GM19372 (cell line): ENCODE measurements at regions not wholly inside any gene's neighbourhood (a gene's known extent, or its start where the extent isn't known, plus 50 kb on each side); places are given as distances from the start of the nearest gene placed in this dataset.

Experiments
- ATAC-seq: cut with Tn5 transposase; IDR thresholded peaks from one replicate; pipeline ENCODE4 v1.9.1; 2021; ENCODE audit warnings: mild to moderate bottlenecking, low read depth, moderate library complexity; ENCODE audit not compliant: unreplicated experiment

DNA sequence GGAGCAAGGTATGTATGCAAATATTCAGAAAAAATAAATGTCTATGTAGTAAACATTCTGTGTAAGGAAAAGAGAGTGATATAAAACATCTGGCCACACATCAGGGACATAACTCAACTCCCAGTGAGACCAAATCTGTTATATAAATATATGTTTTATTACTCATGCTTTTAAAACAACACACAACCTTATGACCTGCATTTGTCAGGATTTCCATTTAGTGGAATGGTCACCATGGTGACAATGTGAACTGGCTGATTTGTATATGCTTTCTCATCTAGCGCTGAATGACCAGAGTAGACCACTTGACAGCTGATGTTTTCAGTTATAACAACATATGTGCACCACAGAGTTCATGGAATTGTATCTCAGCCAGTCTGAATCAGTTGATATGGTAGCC, 551.7 kb downstream of the HTR7 start:
- ATAC-seq = no peak

DNA sequence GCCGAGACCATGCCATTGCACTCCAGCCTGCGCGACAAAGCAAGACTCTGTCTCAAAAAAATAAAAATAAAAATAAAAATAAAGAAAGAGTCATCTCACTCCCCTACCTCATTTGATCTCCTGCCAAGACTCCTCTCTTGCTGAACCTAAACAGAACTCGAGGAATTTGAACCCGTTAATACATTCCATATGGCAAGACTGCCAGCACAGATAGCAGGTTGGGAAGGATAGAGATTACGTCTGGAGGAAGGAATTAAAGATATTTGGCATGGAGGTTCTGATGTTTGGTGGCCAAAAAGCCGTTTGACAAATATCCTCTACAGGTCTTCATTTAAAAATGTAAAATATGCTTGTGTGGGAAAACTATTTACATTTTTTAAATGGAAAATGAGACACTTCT, 549.6 kb downstream of the HTR7 start:
- ATAC-seq = no peak

DNA sequence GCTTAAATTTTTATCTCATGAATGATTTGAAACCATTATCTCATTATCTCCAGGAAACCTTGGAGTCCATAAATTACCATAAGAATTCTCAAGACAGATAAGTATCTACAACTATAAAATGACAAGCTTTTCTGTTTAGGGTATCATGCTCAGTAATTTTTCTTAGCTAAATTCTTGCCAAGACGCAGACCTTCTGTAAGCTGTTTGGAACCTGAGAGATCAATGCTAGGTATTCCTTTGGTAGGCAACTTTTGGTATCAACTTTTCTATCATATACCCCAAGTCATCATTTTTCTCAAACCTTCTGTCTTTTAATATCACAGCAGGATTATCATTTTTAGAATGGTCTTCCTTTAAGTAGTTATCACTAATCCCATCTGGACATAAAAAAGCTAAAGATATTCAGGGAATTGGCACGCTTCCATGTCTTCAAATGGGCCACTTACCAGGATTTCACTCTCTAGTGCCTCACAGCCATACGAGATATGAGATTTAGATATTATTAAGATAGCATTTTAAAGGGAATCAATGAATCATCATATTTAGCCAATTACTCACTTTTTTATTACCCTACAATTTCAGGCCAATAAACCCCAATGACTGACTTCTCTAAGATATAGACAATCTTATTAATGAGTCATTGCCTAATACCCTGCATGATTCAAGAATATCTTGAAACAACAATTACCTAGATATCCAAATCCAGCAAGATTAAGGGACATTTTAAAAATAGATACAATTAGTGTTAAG, 544.1 kb downstream of the HTR7 start:
- ATAC-seq = no peak

DNA sequence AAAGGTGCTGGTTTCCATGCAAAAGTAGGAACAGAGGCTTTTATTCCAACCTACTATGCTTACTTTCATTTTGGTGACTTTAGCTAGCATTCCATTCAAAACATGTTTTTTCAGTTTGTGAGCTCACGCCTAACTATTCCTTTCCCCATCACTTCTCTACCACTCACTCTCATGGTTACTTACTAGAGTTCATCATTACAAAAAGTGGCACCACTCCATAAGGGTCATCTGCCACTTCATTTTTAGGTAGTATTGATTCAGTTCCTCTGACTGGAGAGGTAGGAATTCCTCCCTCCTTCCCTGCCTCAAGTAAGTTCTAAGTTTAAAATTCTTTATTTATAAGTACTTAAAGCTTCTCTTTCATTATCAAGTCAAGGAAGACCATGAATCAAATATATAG, 543.1 kb downstream of the HTR7 start:
- no peak for ATAC-seq

DNA sequence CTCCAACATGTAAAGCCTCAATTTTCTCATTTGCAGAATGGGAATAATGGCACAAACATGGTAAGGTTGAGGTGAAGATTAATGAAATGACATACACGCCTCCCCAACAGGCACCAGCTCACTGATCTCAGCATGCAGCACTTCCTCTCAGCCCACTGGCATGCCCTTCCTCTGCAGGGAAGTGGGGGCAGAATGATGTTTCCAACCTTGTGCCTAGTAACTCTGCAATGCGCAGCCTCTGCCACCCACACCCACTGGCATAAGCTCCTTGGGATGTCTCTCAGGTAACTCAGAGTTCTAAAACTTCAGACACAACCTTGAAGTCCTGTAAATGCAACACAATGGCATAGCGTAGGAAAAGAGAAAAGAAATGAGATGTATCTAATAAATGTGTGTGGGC, 540.7 kb downstream of the HTR7 start:
- no peak for ATAC-seq

DNA sequence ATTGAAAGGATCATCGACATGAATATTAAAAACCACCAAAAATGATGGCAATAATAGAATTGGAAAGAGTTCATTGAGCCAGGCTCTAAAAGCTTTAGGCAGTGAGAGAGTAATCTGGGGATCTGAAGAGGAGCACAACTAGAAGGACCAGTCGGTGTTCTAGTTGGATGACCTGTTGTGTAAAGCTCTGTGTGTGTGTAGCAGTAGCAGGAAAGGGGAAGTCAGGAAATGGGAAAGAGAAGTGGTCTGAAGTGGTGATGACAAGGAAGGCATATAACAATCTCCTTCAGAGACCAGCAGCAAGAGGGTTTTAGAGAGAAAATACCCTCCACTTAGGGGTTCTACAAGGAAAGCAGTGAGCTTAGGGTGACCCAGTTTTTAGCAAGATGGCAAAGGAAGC, 539.2 kb downstream of the HTR7 start:
- ATAC-seq = no peak

DNA sequence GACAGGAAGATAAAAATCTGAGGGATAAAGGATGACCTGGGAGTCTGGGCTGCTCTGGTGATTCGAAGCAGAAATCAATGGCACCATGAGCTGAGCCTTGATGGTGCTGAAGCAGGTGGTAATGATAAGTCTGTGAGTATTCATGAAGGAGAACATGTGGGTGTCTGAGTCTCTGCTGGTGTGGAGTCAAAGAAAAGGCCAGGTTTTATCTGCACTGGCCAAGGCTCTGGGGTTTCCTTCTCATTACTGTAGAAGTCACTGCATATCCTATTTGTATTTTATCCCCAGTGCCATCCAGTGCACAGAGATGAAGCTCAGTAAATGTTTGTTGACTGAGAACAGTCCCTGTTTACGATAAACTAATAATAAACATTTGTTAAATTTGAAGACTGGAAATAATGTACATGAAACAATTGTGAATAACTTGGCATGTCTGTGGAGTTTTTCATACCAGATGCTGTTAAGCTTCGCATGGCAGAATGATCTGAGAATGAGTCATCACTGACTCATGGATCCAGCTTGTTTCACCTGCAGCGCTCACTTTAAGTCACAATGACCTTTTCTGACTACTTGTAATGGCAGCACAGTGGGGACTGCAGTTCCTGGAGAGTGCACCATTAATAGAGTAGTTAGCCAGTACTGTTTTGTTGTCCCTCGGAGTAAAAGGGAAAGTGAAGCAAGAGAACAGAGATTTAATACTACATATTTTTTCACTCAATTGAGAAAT, 538.5 kb downstream of the HTR7 start:
- no peak for ATAC-seq

DNA sequence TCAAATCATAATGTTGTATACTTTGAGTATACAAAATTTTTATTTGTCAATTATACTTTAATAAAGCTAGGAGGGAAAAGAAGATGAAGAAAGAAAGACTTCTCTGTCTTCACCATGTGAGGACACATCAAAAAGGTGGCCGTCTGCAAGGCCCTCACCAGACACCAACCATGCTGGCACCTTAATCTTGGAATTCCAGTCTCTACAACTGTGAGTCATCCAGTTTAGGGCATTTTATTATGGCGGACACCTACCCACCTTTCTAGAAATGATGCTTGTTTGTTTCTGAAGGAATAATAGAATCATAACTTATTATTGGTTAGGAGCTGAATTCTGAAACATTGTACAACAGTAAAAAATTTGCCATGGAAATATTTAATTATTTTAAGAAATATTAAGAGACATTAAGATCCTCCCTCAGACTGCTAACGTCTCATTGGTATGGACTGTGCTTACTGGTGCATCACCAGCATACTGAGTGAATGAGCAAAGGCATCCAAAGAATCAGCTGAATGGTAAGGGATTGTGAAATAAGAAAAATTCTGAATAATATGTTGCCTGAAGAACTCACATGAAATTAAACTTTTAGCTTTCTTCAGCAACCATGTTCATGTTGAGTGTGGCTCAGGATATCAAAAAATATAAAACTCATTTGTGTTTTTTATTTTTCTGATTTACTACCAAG, 536.6 kb downstream of the HTR7 start:
- ATAC-seq = no peak

DNA sequence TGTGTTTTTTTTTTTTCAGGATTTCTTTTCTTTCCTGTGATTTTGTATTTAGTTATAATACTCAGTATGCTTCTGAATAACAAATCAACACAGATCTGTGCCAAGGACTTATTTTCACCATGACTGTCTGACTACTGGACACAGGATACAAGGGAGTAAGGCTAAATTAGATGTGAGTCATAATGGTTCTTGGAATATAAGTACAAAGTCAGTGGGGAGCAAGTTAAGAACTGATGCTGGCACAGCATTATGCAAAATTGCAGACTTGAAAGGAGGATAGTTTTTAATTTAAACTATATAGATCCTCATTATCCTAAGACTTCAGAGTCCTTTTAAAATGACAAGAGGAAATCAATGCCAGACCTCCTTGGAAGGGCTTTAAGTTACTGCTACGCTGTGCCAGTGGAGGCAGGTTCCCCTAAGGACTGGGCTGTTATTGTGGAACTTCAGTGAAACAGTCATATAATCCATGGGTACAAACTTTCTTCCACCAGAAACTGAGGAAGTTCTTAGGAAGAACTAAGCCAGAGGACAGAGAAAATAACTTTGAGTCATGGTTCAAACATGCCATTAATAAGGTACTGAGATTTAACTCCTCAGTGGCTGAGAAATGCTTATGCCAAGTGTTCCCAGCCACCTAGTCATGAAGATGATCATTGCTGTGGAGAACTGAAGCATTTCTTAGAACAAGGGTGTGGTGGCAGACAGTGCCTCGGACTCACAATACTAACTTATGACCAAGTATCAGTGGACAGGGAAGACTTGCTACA, 531.2 kb downstream of the HTR7 start:
- ATAC-seq = no peak

DNA sequence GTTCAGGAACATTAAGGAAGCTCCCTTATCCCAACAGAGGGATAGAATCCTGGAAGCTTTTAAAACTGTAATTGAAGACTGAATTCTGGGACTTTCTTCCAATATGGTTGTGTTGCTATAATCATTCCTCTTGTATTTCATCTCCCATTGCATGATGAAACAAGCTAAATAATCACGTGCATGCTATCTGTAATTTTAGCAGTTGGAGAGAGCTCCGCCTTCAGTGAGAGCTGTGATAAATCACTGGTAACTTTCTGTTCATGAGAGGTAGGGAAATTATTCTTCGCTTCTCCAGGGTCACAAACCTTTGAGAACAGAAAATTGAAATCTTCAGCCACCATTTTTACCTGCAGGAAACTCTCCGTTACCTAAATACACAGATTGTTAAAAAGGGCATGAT, 530.2 kb downstream of the HTR7 start:
- no peak for ATAC-seq

DNA sequence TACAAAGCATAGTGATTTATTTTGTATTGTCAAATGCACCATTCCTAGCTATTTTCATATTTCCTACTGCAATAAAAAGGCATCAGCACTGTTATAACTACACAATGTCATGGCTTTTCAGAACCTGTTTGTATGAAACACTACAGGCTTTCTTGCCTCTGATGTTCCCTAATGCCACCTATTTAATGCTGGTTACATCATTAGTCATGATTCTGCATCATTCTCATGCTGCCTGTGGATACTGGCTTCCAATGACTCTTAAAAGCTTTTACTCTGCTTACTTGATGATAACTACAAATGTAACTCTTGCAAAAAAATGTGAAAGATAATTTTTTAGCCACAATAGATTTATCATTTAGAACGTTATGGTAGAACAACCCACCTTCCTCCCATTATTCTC, 529.4 kb downstream of the HTR7 start:
- ATAC-seq = no peak

DNA sequence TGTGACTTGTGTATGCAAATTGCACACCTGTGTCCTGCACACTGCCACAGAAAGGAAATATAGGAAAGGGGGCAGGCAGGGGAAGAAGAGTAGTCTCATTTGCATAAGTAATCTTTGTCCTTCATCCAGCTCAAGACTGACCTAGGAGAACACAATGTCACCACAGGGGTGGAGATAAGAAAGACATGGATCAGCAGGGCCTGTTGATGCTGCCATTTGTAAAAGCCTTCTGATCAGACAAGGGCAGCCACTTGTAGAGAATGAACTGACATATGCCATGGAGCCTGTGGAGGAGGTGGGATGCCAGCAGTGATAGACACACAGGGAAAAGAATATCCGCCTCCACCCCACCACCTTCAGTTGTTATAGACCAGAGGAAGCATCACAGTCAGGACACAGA, 528.9 kb downstream of the HTR7 start:
- ATAC-seq = no peak

DNA sequence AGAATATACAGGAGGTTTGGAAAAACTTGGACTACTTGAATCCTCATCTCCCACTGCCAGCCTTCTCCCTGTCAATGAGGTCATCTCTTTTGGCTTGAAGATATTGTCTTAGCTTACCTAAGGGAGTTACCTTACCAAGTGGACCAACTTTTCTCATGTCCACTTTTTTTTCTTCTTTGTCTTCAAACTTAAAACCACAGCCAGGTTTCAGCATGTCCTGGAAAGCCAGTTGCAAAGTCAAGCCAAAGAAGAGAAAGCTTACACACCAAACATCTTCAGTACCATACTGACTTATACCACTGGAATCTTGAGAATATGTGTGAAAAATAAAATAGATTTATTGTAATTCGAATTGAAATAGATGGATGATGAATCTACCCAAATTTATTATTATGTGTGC, 520.5 kb downstream of the HTR7 start:
- no peak for ATAC-seq

DNA sequence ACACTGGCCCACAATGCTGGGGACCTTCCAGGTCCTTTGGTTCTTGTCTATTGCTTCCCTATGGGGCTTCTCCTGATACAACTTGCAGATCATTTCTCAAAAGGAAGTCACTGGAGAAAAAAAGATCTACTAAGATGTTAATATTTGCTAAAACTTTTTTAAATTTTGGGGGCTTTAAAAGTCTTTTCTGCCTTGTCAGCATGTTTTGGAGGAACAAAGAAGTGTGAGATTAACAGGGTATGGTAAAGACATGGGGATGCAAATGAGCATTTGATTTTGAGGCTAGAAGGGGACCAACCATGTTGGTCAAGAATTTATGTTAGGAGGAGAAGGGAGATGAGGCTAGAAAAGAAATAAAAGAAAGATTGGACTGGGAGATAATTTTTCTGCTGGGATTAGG, 515.4 kb downstream of the HTR7 start:
- no peak for ATAC-seq

DNA sequence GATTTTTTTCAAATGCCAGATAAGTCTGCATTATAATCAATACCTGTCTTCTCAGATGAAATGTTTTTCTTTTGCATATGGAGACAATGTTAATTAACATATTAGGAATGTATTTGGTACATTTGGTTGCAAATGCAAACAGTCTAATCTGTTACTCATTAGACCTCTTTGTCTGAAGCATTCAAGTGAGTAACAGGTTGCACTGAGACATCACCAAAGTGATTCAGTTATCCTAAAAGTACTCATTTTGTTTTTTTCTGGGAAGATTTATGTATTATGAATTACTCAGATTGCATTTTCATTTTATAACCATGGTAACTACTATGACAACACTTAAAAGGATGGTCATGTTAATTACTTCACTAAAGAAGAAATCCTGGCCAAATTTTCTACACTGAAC, 513.6 kb downstream of the HTR7 start:
- ATAC-seq = no peak

DNA sequence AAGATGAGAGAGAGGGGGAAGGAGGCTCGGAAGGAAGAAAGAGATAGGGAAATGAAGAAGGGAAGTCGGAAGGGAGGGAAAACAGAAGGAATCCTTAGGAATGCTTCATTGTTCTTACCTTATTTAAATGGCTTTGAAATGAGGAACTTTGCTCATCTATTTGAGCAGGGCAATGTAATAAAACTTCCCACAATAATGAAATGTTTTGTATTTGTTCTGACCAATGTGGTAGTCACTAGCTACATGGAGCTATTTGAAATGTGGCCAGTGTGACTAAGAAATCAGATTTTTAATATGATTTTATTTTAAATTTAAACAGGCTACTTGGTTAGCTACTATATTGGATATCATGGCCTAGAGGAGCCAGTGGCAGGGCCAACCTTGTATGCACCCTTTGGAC, 510.6 kb downstream of the HTR7 start:
- no peak for ATAC-seq

DNA sequence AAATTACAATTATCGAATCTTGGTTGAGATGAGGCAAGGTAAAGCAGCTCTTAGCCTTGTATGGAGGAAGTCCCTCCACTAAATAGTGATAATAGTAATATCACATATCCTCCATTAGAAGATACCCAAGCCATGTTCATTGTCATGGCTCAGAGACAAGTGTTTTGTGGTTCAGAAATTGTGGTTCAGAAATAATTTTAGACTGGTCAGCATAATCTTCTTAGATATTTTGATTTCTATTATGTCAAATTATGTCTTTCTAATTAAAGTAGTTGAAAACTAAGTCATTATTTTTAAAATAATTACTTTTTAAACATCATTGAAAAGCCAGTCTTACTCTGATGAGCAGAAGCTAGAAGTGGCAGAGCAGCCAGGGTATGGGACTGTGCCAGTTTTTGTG, 507.7 kb downstream of the HTR7 start:
- ATAC-seq = no peak

DNA sequence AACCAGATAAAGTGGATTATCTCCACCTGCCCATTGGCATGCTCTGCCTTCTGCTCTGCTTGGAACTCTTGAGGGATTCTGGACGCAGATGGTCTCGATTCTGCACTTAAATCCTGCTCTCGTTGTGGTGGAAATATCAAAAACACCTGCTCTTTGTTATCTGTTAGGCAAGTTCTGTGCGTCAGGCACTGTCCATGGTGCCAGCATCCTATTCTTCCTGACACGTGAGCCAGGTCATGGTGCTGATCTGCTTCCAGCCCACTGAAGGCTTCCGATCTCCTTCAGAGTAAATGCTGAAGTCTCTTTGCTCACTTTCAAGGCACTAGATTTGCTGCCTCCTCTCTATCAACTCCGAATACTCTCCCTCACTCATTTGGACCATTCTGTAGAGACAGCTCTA, 505.6 kb downstream of the HTR7 start:
- no peak for ATAC-seq

DNA sequence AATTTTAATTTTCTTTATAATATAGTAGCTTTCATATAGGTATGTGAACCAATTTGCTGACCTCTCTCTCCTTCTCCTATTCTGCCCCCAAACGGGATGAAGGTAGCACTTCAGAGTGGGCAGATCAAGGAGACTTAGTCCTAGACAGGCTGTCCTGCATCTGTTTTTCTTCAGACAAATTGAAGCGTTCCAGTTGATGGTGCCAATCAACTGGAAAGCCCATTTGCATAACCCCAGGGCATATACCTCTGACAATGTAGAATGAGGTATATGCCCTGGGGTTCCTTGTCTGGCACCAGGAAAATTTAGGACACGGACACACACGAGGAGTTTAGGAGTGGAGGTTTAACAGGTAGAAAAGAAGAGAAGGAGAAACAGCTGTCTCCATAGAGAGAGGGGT, 502.9 kb downstream of the HTR7 start:
- no peak for ATAC-seq

DNA sequence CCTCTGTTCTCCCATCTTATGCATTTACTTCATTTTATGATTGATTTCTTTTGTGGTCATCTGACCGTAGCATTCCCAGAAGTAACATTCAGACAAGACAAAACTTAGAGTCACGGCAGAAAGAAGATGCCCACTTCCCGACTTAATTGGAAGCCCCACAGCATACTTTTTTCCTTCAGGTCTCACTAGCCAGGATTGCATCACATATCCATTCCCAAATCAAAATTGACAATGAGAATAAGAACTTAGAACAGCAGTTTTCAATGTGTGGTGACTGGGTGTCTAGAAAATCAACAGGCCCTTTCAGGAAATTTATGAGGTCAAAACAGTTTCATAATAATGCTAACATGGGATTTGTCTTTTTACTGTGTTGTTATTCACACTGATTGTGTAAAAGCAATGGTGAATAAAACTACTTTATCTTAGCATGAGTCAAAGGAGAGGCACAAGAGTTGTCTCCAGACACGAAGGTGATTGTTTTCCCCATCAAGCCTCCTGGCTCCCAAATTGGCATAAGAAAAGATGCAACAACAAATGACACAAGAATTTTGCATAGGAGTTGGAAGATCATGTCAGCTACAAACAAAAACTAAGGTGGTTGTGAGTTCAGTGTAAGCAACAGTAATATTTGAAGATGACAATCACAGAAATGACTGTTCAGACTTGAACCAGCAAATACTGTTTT, 493.9 kb downstream of the HTR7 start:
- no peak for ATAC-seq
